ENCODE measurements at regions not wholly inside any gene's neighbourhood (a gene's known extent, or its start where the extent isn't known, plus 50 kb on each side); places are given as distances from the start of the nearest gene placed in this dataset.

DNA sequence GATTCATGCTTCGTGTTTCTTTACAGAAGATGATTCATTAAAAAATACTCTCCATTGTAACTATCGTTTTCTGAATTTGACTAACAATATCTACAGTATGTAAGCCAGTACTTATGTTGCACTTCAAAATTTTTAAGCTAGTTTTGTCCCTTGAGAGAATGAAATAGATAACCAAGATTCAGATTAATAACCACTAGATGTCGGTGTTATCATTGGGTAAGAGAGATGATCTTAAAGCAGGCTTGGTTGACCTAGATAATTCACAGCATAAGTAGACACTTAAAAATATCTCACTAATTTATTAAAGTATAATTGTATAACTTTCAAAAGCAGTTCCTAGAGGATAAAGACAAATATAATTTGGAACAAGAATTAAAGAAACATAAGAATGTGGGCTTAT lies 430.9 kb downstream of the C4orf33 start:
- TF ChIP-seq SUZ12 (IDR thresholded peaks at IDR 0.05; ENCODE audit: extremely low read depth, insufficient read depth, insufficient read length) (no peak), YY1 (IDR thresholded peaks at IDR 0.05; ENCODE audit: insufficient read depth, insufficient read length) (no peak), ZNF274 (IDR thresholded peaks at IDR 0.05; ENCODE audit: low read depth, low read length) (no peak)
